GM21528 (cell line): ENCODE measurements at regions not wholly inside any gene's neighbourhood (a gene's known extent, or its start where the extent isn't known, plus 50 kb on each side); places are given as distances from the start of the nearest gene placed in this dataset.

ENCODE experiments used
- ATAC-seq: cut with Tn5 transposase; IDR thresholded peaks from one replicate; pipeline ENCODE4 v1.9.1; 2021; ENCODE audit warnings: mild to moderate bottlenecking, moderate library complexity; ENCODE audit not compliant: unreplicated experiment, low FRiP score

GRCh38 chr12:104863296-104863948 lies 94.7 kb downstream of the SLC41A2 start:
- no peak for ATAC-seq

DNA sequence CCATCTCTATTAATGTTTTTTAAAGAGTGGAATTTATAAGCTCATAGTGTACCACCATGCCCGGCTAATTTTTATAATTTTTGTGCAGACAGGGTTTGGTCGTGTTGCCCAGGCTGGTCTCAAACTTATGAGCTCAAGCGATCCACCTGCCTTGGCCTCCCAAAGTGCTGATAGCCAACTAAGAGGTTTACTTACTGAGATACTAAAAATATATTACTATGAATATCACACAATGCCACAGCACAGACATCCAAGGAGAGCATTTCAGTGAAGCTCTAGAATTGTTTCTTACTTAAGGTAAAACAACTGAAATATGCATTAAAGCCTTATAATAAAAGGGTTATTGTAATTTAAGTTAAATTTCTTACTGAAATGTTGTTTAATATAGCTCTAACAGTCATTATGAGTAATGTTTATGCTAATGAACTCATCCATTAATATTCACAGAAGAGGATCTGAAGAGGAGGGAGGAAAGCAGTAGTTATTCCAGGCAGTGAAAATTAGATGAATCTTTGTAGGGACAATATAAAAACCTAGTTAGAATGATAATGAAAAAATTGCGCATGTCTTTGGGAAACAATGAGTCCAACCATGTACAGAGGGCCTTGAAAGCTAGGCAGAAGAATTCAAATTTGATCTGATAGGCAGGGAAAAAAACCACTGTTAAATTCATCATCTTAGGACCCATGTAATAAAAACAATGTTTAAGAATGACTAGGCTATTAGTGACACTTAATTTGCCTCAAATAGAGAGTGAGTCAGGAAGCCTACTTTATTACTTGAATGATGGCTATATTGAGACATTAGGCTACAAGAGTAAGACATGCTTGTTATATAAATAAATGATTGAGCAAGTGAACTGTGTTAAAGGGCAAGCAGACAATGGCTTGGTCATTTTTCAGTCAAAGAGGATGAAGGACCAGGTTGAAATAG lies 99.2 kb downstream of the SLC41A2 start:
- ATAC-seq: no peak

GRCh38 chr12:104856531-104856930 lies 101.6 kb downstream of the SLC41A2 start:
- ATAC-seq: no peak

DNA sequence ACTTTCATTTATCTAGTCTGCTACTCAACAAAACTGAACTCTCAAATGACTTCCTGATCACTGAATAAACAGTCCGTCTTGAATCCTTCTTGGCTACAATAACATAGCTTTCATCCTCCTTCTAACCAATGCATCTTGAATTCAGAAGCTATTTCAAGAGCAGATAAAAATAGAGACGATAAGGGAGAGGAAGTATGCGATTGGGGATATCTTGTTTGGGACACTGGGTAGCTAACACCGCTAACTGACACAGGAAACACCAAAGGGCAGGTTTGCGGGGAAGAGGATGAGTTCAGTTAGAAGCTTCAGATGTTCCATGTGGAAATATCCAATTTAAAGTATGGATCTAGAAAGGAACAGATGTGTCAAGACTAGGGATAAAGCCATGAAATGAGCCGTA lies 102.5 kb downstream of the SLC41A2 start:
- no peak for ATAC-seq

GRCh38 chr12:104852896-104853295 lies 105.2 kb downstream of the SLC41A2 start:
- no peak for ATAC-seq

GRCh38 chr12:104852102-104852501 lies 106.0 kb downstream of the SLC41A2 start:
- no peak for ATAC-seq

- no peak for ATAC-seq
These were observed 107.3 kb downstream of the SLC41A2 start for GRCh38 chr12:104850781-104851180.

GRCh38 chr12:104846056-104846767 lies 111.9 kb downstream of the SLC41A2 start:
- no peak for ATAC-seq

GRCh38 chr12:104844123-104844522 lies 114.0 kb downstream of the SLC41A2 start:
- ATAC-seq: no peak

DNA sequence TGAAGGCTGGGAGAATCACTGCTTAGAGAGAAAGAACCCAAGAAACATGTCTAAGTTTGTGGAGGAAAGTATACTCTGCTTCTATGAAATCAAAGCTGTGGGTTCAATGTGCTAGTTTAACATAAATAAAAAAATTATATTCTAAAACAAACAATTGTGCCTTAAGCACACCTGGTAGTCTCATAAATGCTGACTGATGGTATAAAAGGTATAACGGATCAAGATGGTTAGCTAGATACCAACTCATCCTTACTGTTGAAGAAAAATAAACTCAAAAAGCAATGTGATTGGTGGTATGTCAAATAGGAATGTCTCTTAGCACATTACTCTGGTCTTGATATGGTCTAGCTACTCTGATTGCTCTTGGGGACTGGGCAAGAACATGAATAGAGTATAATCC lies 117.8 kb downstream of the SLC41A2 start:
- ATAC-seq: no peak

- no peak for ATAC-seq
These were observed 122.8 kb downstream of the SLC41A2 start for GRCh38 chr12:104835317-104835716.

GRCh38 chr12:104834607-104835006 lies 123.5 kb downstream of the SLC41A2 start:
- ATAC-seq: no peak

DNA sequence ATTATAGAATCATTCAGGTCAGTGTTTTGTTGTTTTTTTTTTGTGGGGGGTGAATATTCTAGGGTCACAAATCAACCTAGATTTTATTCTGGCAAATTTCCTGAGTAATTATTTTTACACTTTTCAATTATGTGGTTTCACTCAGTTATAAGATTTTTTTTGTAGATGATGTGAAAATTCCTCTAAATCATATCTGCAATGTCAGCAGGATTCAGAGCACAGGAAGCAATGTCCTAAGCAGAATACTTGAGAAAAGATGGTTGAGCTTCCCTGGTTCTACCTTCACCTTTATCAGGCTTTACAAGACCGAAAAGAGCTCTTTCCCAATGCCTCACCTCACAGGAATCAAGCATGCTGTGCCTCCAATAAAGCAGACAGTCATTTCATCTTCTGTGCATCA lies 124.3 kb downstream of the SLC41A2 start:
- no peak for ATAC-seq

DNA sequence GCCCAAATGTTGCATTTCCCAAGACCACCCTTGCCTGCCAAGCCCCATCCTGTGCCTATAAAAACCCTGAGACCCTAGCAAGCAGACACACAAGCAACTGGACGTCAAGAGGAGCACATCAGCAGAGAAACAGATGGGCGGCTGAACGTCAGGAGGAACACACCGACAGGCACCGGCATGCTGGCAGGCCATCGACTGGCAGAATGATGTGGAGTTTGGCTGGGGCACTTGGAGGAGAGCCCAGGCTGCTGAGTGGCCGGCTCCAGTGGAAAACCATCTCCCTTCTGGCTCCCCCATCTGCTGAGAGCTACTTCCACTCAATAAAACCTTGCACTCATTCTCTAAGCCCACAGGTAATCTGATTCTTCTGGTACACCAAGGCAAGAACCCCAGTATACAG lies 130.1 kb downstream of the SLC41A2 start:
- no peak for ATAC-seq

- no peak for ATAC-seq
These were observed 130.5 kb downstream of the SLC41A2 start for GRCh38 chr12:104827587-104827986.

DNA sequence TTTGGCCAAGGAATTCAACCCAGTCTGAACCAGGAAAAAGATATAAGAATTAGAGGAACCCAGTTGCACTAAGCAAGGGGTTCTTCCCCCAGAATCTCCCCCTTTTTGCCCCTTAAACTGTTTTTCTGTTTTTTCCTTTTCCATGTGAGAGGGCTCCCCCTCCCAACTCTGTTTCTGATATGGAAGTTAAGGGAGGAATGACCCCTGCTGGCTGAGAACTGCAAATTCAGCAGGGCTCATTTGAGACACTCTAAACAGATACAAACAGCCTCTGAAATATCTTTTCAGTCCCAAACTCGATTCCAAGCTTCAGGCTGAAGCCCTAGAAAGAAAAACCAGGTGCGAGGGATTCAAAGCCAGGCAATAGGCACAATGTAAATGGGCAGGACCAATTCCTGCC lies 132.7 kb downstream of the SLC41A2 start:
- no peak for ATAC-seq

DNA sequence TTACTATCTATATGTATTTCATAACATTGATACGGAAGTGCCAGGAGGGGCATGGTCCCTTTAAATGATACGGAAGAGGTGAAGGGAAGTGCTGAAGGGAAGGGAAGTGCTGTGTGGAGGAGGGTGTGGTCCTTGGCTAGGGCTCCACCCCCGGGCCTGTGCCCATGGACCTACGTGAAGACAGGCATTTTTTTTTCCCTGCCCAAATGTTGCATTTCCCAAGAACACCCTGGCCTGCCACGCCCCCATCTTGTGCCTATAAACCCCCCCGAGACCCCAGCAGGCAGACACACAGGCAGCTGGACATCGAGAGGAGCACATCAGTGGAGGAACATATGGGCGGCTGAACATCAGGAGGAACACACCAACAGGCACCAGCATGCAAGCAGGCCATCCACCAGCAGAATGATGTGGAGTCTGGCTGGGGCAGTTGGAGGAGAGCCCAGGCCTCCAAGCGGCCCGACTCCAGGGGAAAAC lies 134.1 kb downstream of the SLC41A2 start:
- ATAC-seq: no peak

- ATAC-seq: no peak
These were observed 135.1 kb downstream of the SLC41A2 start for GRCh38 chr12:104822941-104823340.

DNA sequence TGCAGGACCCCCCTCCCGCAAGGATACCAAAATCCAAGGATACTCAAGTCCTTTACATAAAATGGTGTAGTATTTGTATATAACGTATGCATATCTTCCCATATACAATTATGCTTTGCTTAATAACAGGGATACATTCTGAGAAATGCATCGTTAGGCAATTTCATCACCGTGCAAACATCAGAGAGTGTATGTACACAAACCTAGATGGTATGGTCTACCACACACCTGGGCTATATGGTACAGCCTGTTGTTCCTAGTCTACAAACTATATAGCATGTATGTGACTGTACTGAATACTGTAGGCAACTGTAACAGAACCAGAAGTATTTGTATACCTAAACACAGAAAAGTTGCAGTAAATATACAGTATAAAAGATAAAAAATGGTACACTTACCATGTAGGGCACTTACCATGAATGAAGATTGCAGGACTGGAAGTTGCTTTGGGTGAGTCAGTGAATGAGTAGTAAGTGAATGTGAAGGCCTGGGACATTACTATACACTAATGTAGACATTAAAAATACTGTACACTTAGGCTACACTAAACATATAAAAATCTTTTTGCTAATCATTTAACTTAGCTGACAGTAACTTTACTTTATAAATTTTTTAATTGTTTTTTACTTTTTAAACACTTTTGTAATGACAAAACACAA lies 141.1 kb downstream of the SLC41A2 start:
- no peak for ATAC-seq

GRCh38 chr12:104815935-104816334 lies 142.2 kb downstream of the SLC41A2 start:
- ATAC-seq: no peak

GRCh38 chr12:104814944-104815343 lies 143.1 kb downstream of the SLC41A2 start:
- no peak for ATAC-seq
